T-helper 1 cell treated with Interleukin-12 subunit alpha and Interleukin-12 subunit beta and Interleukin-4 antibody, amounts not matched to agents 30 μg/mL and 1 μg/mL, for 36 hours (primary cell): ENCODE measurements at regions not wholly inside any gene's neighbourhood (a gene's known extent, or its start where the extent isn't known, plus 50 kb on each side); places are given as distances from the start of the nearest gene placed in this dataset.
"Not testable (repeated sequence)": the region's sequence is repeated elsewhere in the genome, so short reads cannot be mapped to it uniquely, and the experiment has no call there.

Experiments
- H3K27ac Mint-ChIP-seq: one replicate; pipeline ENCODE4 v1.8.0; 2021; ENCODE audit warnings: mild to moderate bottlenecking, mixed read lengths
- H3K27me3 Mint-ChIP-seq: one replicate; pipeline ENCODE4 v1.8.0; 2021; ENCODE audit warnings: low read depth, mixed read lengths
- H3K36me3 Mint-ChIP-seq: one replicate; pipeline ENCODE4 v1.8.0; 2021; ENCODE audit warnings: low read depth, mixed read lengths
- H3K4me1 Mint-ChIP-seq: one replicate; pipeline ENCODE4 v1.8.0; 2021; ENCODE audit warnings: low read depth, mixed read lengths
- H3K4me3 Mint-ChIP-seq: one replicate; pipeline ENCODE4 v1.8.0; 2021; ENCODE audit warnings: mild to moderate bottlenecking, moderate library complexity, mixed read lengths
- H3K9me3 Mint-ChIP-seq: one replicate; pipeline ENCODE4 v1.8.0; 2021; ENCODE audit warnings: mixed read lengths

DNA sequence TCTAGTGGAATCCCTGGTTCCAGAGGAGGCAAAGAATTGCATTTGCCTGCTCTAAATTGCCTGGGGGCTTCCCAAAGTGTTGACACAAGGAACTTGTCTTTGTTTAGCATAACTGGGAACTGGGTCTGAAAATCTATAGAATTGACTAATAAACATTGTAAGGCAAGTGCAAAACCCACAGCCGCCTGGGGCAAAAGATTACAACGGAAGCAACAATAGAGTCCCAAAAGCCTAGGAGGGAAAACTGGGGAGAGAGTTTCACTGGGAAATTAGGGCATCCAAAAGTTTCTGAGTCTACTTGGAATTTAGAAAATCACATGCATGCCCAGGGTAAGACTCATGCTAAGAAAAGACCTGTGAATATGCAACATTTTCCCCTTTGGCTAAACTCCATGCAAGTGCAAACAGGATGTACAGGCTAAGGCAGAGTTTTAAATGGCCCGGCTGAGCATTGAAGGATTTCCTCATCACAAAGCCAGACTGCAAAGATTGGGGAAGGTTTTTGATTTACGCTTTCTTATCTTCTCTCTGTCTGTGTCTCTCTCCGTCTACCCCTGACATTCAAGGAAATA lies 725.3 kb upstream of the NCAM2 start:
- Mint-ChIP-seq H3K4me3 (no peak overlapping the region), H3K4me1 (no peaks in the 10 kb centered on the region), H3K27me3 (no peaks in the 10 kb centered on the region), H3K9me3 (peaks cover 23% of the 10 kb centered on the region), H3K27ac (no peak overlapping the region), H3K36me3 (no peaks in the 10 kb centered on the region)

- Mint-ChIP-seq H3K27ac (no peak overlapping the region), H3K36me3 (no peaks in the 10 kb centered on the region), H3K27me3 (no peaks in the 10 kb centered on the region), H3K4me1 (no peaks in the 10 kb centered on the region), H3K9me3 (peaks cover 21% of the 10 kb centered on the region), H3K4me3 (no peak overlapping the region)
Measured at GRCh38 chr21:20276377-20276776, 721.8 kb upstream of the NCAM2 start.

DNA sequence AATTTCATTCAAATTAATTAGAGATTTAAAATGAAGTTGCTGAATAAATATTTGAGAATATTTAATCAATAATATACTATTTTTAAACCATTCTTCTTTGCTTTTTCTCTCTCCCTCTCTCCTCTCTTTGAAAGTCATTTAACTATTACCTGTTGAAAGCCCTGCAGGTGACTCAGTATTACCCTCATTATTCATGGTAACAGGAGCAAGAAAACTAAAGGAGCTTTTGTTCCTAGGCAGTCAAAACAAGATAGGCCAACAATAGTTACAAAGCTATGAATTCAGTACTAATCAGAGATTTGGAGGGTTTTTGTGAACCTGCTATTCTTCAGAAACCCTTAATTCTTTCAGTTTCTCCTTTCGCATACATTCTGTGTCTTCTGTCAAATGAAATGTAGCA lies 721.3 kb upstream of the NCAM2 start:
- H3K9me3 Mint-ChIP-seq, result peaks cover 21% of the 10 kb centered on the region
- no peaks in the 10 kb centered on the region for H3K4me1 Mint-ChIP-seq
- no peaks in the 10 kb centered on the region for H3K27me3 Mint-ChIP-seq
- H3K36me3 Mint-ChIP-seq, result no peaks in the 10 kb centered on the region
- no peak overlapping the region for H3K4me3 Mint-ChIP-seq
- H3K27ac Mint-ChIP-seq, result no peak overlapping the region

GRCh38 chr21:20283836-20284235 lies 714.4 kb upstream of the NCAM2 start:
- peaks cover 8% of the 10 kb centered on the region for H3K9me3 Mint-ChIP-seq
- no peak overlapping the region for H3K27ac Mint-ChIP-seq
- H3K4me1 Mint-ChIP-seq, result no peaks in the 10 kb centered on the region
- no peak overlapping the region for H3K4me3 Mint-ChIP-seq
- no peaks in the 10 kb centered on the region for H3K27me3 Mint-ChIP-seq
- no peaks in the 10 kb centered on the region for H3K36me3 Mint-ChIP-seq

DNA sequence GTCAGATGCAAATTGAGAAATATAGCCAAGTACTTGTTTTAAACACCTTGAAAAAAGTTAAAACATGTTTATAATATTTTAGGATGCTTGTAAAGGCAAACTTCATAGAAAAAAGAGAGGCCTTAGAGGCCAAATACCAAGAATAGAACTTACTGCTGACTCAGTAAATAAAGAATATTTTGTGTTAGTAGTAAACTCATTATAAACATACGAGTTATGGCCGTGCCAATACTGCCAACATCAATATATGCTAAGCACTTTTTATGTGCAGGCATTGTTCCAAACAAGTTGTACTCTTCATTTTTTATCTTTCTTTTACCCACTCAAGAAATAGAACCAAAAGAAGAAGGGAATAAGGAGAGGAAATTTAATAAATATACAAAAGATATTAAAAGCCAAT lies 705.9 kb upstream of the NCAM2 start:
- no peak overlapping the region for H3K4me3 Mint-ChIP-seq

GRCh38 chr21:20292854-20293253 lies 705.4 kb upstream of the NCAM2 start:
- H3K9me3 Mint-ChIP-seq, result peaks cover 11% of the 10 kb centered on the region
- not testable (repeated sequence) for H3K27ac Mint-ChIP-seq, H3K36me3 Mint-ChIP-seq, H3K4me1 Mint-ChIP-seq, H3K4me3 Mint-ChIP-seq, H3K27me3 Mint-ChIP-seq

More for the DNA sequence above, 705.9 kb upstream of the NCAM2 start:
- Mint-ChIP-seq H3K27ac (no peak overlapping the region), H3K27me3 (no peaks in the 10 kb centered on the region), H3K4me1 (no peaks in the 10 kb centered on the region), H3K36me3 (no peaks in the 10 kb centered on the region), H3K9me3 (peaks cover 8% of the 10 kb centered on the region)

DNA sequence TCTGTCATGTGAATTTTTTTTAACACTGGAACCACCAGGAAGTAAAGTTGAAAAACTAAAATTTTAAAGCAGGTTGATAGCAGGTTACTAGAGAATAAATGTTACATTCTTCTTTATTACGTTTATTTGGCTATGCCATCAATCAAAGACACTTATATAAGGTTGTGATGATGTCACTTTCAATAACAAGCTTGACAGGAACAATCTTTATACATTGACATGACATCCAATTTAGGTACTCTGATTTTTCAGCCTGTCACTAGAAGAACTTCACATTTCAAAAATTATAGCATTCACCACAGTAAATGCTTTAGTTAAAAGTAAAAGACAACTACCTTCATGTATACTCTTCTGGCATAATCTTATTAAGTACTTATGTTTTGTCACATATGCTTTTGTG lies 696.8 kb upstream of the NCAM2 start:
- Mint-ChIP-seq H3K4me3 (no peak overlapping the region), H3K27ac (no peak overlapping the region), H3K9me3 (peaks cover 26% of the 10 kb centered on the region), H3K27me3 (no peaks in the 10 kb centered on the region), H3K36me3 (no peaks in the 10 kb centered on the region), H3K4me1 (no peaks in the 10 kb centered on the region)

- Mint-ChIP-seq H3K27ac (no peak overlapping the region), H3K36me3 (no peaks in the 10 kb centered on the region), H3K4me1 (no peaks in the 10 kb centered on the region), H3K9me3 (peaks cover 22% of the 10 kb centered on the region), H3K27me3 (no peaks in the 10 kb centered on the region), H3K4me3 (no peak overlapping the region)
Measured at GRCh38 chr21:20302084-20302483, 696.1 kb upstream of the NCAM2 start.

DNA sequence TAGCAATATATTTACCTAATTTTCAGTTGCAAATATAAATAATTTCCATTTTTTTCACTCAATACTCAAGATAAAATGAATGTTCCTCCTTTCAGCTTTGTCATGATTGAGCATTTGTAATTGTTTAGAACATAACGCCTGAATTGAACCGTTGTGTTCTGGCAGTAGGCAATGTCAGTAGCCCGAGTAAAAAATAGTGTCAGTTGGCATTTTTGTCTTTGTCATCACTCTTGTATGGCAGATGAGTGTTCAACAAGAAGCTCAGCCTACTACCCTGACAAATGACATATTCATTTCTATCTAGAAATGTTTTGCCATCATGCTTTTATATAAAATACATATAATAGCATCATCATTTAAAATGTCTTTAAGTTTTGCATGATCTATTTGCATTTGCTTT lies 691.4 kb upstream of the NCAM2 start:
- no peak overlapping the region for H3K4me3 Mint-ChIP-seq
- no peaks in the 10 kb centered on the region for H3K36me3 Mint-ChIP-seq
- H3K9me3 Mint-ChIP-seq, result peaks cover 25% of the 10 kb centered on the region
- H3K27ac Mint-ChIP-seq, result no peak overlapping the region
- H3K4me1 Mint-ChIP-seq, result no peaks in the 10 kb centered on the region
- no peaks in the 10 kb centered on the region for H3K27me3 Mint-ChIP-seq

GRCh38 chr21:20308586-20309315 lies 689.5 kb upstream of the NCAM2 start:
- Mint-ChIP-seq H3K27ac (no peak overlapping the region), H3K36me3 (no peaks in the 10 kb centered on the region)

GRCh38 chr21:20311234-20311787 lies 686.9 kb upstream of the NCAM2 start:
- H3K4me1 Mint-ChIP-seq, result no peaks in the 10 kb centered on the region
- H3K27ac Mint-ChIP-seq, result no peak overlapping the region
- no peak overlapping the region for H3K4me3 Mint-ChIP-seq
- H3K27me3 Mint-ChIP-seq, result no peaks in the 10 kb centered on the region
- no peaks in the 10 kb centered on the region for H3K36me3 Mint-ChIP-seq
- peaks cover 28% of the 10 kb centered on the region for H3K9me3 Mint-ChIP-seq

More at GRCh38 chr21:20308586-20309315, 689.5 kb upstream of the NCAM2 start:
- Mint-ChIP-seq H3K9me3 (peaks cover 19% of the 10 kb centered on the region), H3K27me3 (no peaks in the 10 kb centered on the region), H3K4me3 (no peak overlapping the region), H3K4me1 (no peaks in the 10 kb centered on the region)

DNA sequence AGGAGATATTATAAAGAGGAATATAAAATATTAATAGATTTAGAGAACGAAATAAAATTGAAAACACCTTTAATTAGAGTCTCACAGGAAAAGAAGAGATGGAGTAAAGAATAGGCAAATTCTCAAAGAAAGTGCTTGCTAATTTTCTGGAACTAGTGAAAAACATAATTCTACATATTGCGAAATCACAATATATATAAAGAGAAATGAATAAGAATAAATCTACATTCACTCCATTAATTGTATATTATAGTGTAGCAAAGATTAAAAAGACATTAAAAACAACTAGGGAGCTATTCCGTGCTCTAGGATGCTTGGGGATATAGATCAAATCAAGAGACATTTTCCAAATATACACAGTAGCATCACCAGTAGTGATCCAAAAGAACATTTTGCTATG lies 685.2 kb upstream of the NCAM2 start:
- peaks cover 37% of the 10 kb centered on the region for H3K9me3 Mint-ChIP-seq
- no peaks in the 10 kb centered on the region for H3K27me3 Mint-ChIP-seq
- H3K4me3 Mint-ChIP-seq, result no peak overlapping the region
- no peaks in the 10 kb centered on the region for H3K4me1 Mint-ChIP-seq
- H3K36me3 Mint-ChIP-seq, result no peaks in the 10 kb centered on the region
- no peak overlapping the region for H3K27ac Mint-ChIP-seq

DNA sequence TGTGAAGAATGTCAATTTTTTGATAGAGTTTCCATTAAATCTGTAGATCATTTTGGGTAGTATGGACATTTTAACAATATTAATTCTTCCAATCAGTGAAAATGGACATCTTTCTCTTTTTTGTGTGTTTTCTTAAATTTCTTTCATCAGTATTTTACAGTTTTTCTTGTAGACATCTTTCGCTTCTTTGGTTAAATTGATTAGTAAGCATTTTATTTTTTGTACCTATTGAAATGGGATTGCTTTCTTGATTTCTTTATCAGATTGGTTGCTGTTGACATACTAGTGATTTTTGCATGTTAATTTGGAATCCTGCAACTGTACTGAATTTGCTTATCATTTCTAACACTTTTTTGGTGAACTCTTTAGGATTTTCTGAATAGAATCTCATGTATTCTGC lies 683.2 kb upstream of the NCAM2 start:
- Mint-ChIP-seq H3K4me3 (no peak overlapping the region), H3K9me3 (peaks cover 32% of the 10 kb centered on the region), H3K27ac (no peak overlapping the region), H3K36me3 (no peaks in the 10 kb centered on the region), H3K4me1 (no peaks in the 10 kb centered on the region), H3K27me3 (no peaks in the 10 kb centered on the region)

GRCh38 chr21:20329636-20330035 lies 668.6 kb upstream of the NCAM2 start:
- no peak overlapping the region for H3K27ac Mint-ChIP-seq
- H3K4me3 Mint-ChIP-seq, result no peak overlapping the region
- H3K27me3 Mint-ChIP-seq, result no peaks in the 10 kb centered on the region
- H3K9me3 Mint-ChIP-seq, result peaks cover 34% of the 10 kb centered on the region
- H3K36me3 Mint-ChIP-seq, result no peaks in the 10 kb centered on the region
- no peaks in the 10 kb centered on the region for H3K4me1 Mint-ChIP-seq

- H3K27me3 Mint-ChIP-seq, result no peaks in the 10 kb centered on the region
- no peaks in the 10 kb centered on the region for H3K4me1 Mint-ChIP-seq
- H3K4me3 Mint-ChIP-seq, result no peak overlapping the region
- no peaks in the 10 kb centered on the region for H3K36me3 Mint-ChIP-seq
- no peak overlapping the region for H3K27ac Mint-ChIP-seq
- H3K9me3 Mint-ChIP-seq, result peaks cover 35% of the 10 kb centered on the region
Measured at GRCh38 chr21:20330652-20331051, 667.6 kb upstream of the NCAM2 start.
